ENCODE measurements at regions not wholly inside any gene's neighbourhood (a gene's known extent, or its start where the extent isn't known, plus 50 kb on each side); places are given as distances from the start of the nearest gene placed in this dataset.

DNA sequence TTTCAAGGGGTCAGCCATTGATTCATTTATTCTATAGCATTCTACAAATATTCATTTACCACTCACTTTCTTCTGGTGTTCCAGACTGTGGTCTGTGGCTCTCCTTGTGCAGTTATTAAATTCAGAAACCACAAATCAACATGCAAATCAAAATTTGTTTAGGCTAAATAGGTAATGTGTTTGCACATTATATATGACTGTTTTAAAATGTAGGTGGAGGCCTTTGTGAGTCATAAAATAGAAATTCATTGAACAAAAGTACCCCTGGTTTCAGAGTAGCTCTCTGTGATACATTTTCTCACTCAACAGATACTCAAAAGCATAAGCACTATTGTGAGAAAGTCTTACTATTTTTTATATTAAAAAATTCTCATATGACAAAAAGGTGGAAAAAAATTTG lies 385.5 kb upstream of the TSHZ2 start:
- Histone ChIP-seq H3K9me3 (no peaks in the 10 kb centered on the region), H3K36me3 (no peaks in the 10 kb centered on the region), H3K27me3 (no peaks in the 10 kb centered on the region), H3K4me1 (no peaks in the 10 kb centered on the region), H3K27ac (no peak overlapping the region), H3K4me3 (no peak overlapping the region)
- intact Hi-C loops (cut with DNase I): no loop called here
- no peak for DNase-seq (ENCODE audit: low spot score in 2 of 2)
- TF ChIP-seq, protein P1, sequence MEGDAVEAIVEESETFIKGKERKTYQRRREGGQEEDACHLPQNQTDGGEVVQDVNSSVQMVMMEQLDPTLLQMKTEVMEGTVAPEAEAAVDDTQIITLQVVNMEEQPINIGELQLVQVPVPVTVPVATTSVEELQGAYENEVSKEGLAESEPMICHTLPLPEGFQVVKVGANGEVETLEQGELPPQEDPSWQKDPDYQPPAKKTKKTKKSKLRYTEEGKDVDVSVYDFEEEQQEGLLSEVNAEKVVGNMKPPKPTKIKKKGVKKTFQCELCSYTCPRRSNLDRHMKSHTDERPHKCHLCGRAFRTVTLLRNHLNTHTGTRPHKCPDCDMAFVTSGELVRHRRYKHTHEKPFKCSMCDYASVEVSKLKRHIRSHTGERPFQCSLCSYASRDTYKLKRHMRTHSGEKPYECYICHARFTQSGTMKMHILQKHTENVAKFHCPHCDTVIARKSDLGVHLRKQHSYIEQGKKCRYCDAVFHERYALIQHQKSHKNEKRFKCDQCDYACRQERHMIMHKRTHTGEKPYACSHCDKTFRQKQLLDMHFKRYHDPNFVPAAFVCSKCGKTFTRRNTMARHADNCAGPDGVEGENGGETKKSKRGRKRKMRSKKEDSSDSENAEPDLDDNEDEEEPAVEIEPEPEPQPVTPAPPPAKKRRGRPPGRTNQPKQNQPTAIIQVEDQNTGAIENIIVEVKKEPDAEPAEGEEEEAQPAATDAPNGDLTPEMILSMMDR (IDR thresholded peaks at IDR 0.05): no peak

- H3K27me3 ChIP-seq: no peaks in the 10 kb centered on the region
- no peak for DNase-seq (ENCODE audit: low spot score in 2 of 2)
- no peak overlapping the region for H3K27ac ChIP-seq
- no peaks in the 10 kb centered on the region for H3K4me1 ChIP-seq
- H3K4me3 ChIP-seq: no peak overlapping the region
- H3K36me3 ChIP-seq: no peaks in the 10 kb centered on the region
- no peaks in the 10 kb centered on the region for H3K9me3 ChIP-seq
- intact Hi-C loops (cut with DNase I): no loop called here
- TF ChIP-seq, protein P1 (IDR thresholded peaks at IDR 0.05): no peak
Measured at GRCh38 chr20:52585333-52585732, 386.8 kb upstream of the TSHZ2 start.

DNA sequence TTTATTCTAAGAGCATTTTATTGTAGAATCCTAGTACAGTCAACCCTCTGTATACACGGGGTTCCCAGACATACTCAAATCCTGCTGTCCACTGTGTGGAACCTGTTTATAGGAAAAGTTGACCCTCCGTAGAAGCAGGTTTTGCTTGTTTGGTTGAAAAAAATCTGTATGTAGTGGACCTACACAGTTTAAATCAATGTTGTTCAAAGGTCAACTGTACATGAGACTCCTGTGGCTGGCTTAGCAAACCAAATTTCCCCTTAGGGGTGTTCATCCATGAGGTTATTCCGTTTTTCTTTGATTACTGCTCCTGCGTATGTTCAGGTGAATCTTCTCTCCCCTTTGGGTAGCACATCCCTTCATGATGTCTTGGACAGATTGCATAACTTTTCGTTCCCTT lies 387.0 kb upstream of the ZFP64 start:
- TF ChIP-seq, protein P1 (IDR thresholded peaks at IDR 0.05): no peak
- H3K27ac ChIP-seq: no peak overlapping the region
- no peaks in the 10 kb centered on the region for H3K9me3 ChIP-seq
- H3K27me3 ChIP-seq: no peaks in the 10 kb centered on the region
- intact Hi-C loops (cut with DNase I): no loop called here
- H3K36me3 ChIP-seq: no peaks in the 10 kb centered on the region
- DNase-seq (ENCODE audit: low spot score in 2 of 2): no peak
- H3K4me1 ChIP-seq: no peaks in the 10 kb centered on the region
- H3K4me3 ChIP-seq: no peak overlapping the region

- intact Hi-C loops (cut with DNase I): no loop called here
- TF ChIP-seq, protein P1 (IDR thresholded peaks at IDR 0.05): no peak
- no peaks in the 10 kb centered on the region for H3K9me3 ChIP-seq
- no peaks in the 10 kb centered on the region for H3K27me3 ChIP-seq
- H3K4me1 ChIP-seq: no peaks in the 10 kb centered on the region
- no peak overlapping the region for H3K27ac ChIP-seq
- DNase-seq (ENCODE audit: low spot score in 2 of 2): no peak
- H3K4me3 ChIP-seq: no peak overlapping the region
- H3K36me3 ChIP-seq: no peaks in the 10 kb centered on the region
Measured at GRCh38 chr20:52577696-52578095, 386.1 kb upstream of the ZFP64 start.

GRCh38 chr20:52572687-52573086 lies 381.1 kb upstream of the ZFP64 start:
- H3K27me3 ChIP-seq: no peaks in the 10 kb centered on the region
- TF ChIP-seq, protein P1 (IDR thresholded peaks at IDR 0.05): no peak
- H3K4me3 ChIP-seq: no peak overlapping the region
- intact Hi-C loops (cut with DNase I): no loop called here
- H3K36me3 ChIP-seq: no peaks in the 10 kb centered on the region
- H3K27ac ChIP-seq: no peak overlapping the region
- H3K9me3 ChIP-seq: no peaks in the 10 kb centered on the region
- no peaks in the 10 kb centered on the region for H3K4me1 ChIP-seq
- DNase-seq (ENCODE audit: low spot score in 2 of 2): no peak

- intact Hi-C loops (cut with DNase I): no loop called here
Measured at GRCh38 chr20:52569201-52569600, 377.6 kb upstream of the ZFP64 start.

More at GRCh38 chr20:52569201-52569600, 377.6 kb upstream of the ZFP64 start:
- H3K36me3 ChIP-seq: no peaks in the 10 kb centered on the region
- no peaks in the 10 kb centered on the region for H3K4me1 ChIP-seq
- H3K27me3 ChIP-seq: no peaks in the 10 kb centered on the region
- TF ChIP-seq, protein P1 (IDR thresholded peaks at IDR 0.05): no peak
- DNase-seq (ENCODE audit: low spot score in 2 of 2): no peak
- no peaks in the 10 kb centered on the region for H3K9me3 ChIP-seq
- H3K27ac ChIP-seq: no peak overlapping the region
- no peak overlapping the region for H3K4me3 ChIP-seq

All from ascending aorta (tissue), 2 donors.